ENCODE measurements at regions not wholly inside any gene's neighbourhood (a gene's known extent, or its start where the extent isn't known, plus 50 kb on each side); places are given as distances from the start of the nearest gene placed in this dataset.
A peak's percentile ranks its signal among the peaks of the same experiment; 100 is the strongest.

GRCh38 chr12:23096321-23096720, 471.4 kb downstream of the ETNK1 start:
- no peaks in the 10 kb centered on the region for H3K36me3 ChIP-seq
- no peaks in the 10 kb centered on the region for H3K27me3 ChIP-seq
- no peaks in the 10 kb centered on the region for H3K9me3 ChIP-seq
- peaks cover 24% of the 10 kb centered on the region for H3K4me1 ChIP-seq
- no peak for TF ChIP-seq CTCF (IDR thresholded peaks at IDR 0.05; ENCODE audit: low read depth, low read length)
- no peak overlapping the region for H3K4me3 ChIP-seq (ENCODE audit: low read depth, low read length)
- DNase-seq: no peak

GRCh38 chr12:23098110-23098509, 473.1 kb downstream of the ETNK1 start:
- Histone ChIP-seq H3K4me1 (peaks cover 29% of the 10 kb centered on the region), H3K27me3 (no peaks in the 10 kb centered on the region), H3K36me3 (no peaks in the 10 kb centered on the region), H3K4me3 (ENCODE audit: low read depth, low read length) (0 out of 2 replicates have a peak overlapping the region, but pooled peaks have one; percentile 1), H3K9me3 (no peaks in the 10 kb centered on the region)
- no peak for TF ChIP-seq CTCF (IDR thresholded peaks at IDR 0.05; ENCODE audit: low read depth, low read length)
- DNase-seq: no peak

GRCh38 chr12:23098517-23098916, 473.5 kb downstream of the ETNK1 start:
- Histone ChIP-seq H3K4me1 (peaks cover 29% of the 10 kb centered on the region), H3K4me3 (ENCODE audit: low read depth, low read length) (0 out of 2 replicates have a peak overlapping the region, but pooled peaks have one; percentile 7), H3K9me3 (no peaks in the 10 kb centered on the region), H3K27me3 (no peaks in the 10 kb centered on the region), H3K36me3 (no peaks in the 10 kb centered on the region)
- peak; percentile 59 for DNase-seq
- TF ChIP-seq CTCF (IDR thresholded peaks at IDR 0.05; ENCODE audit: low read depth, low read length): no peak

- Histone ChIP-seq H3K4me3 (ENCODE audit: low read depth, low read length) (0 out of 2 replicates have a peak overlapping the region, but pooled peaks have one; percentile 7), H3K4me1 (peaks cover 29% of the 10 kb centered on the region), H3K9me3 (no peaks in the 10 kb centered on the region), H3K36me3 (no peaks in the 10 kb centered on the region), H3K27me3 (no peaks in the 10 kb centered on the region)
- peak; percentile 35 for DNase-seq
- no peak for TF ChIP-seq CTCF (IDR thresholded peaks at IDR 0.05; ENCODE audit: low read depth, low read length)
Observed at GRCh38 chr12:23099104-23099503, 474.1 kb downstream of the ETNK1 start.

- no peak for DNase-seq
- no peaks in the 10 kb centered on the region for H3K9me3 ChIP-seq
- no peak for TF ChIP-seq CTCF (IDR thresholded peaks at IDR 0.05; ENCODE audit: low read depth, low read length)
- no peak overlapping the region for H3K4me3 ChIP-seq (ENCODE audit: low read depth, low read length)
- no peaks in the 10 kb centered on the region for H3K36me3 ChIP-seq
- no peaks in the 10 kb centered on the region for H3K27me3 ChIP-seq
- peaks cover 29% of the 10 kb centered on the region for H3K4me1 ChIP-seq
Observed at GRCh38 chr12:23099604-23100003, 474.6 kb downstream of the ETNK1 start.

- TF ChIP-seq CTCF (IDR thresholded peaks at IDR 0.05; ENCODE audit: low read depth, low read length): no peak
- peaks cover 5% of the 10 kb centered on the region for H3K4me1 ChIP-seq
- no peaks in the 10 kb centered on the region for H3K27me3 ChIP-seq
- no peaks in the 10 kb centered on the region for H3K36me3 ChIP-seq
- H3K9me3 ChIP-seq: no peaks in the 10 kb centered on the region
- no peak for DNase-seq
- no peak overlapping the region for H3K4me3 ChIP-seq (ENCODE audit: low read depth, low read length)
Observed at GRCh38 chr12:23108957-23109356, 484.0 kb downstream of the ETNK1 start.
